ENCODE measurements at regions not wholly inside any gene's neighbourhood (a gene's known extent, or its start where the extent isn't known, plus 50 kb on each side); places are given as distances from the start of the nearest gene placed in this dataset.

- dilution Hi-C loops (cut with MboI; ENCODE audit: extremely low pct_ligation_motif_present, low sequenced_read_pairs), result no loop called here
- Histone ChIP-seq H3K9ac (ENCODE audit: control insufficient read depth, extremely low read depth, insufficient read depth, low read length) (no peak overlapping the region), H4K20me1 (ENCODE audit: control insufficient read depth, extremely low read depth, insufficient read depth, low read length) (no peaks in the 10 kb centered on the region), H3K79me2 (ENCODE audit: control insufficient read depth, insufficient read depth, low read length) (no peaks in the 10 kb centered on the region), H3K4me2 (ENCODE audit: control insufficient read depth, extremely low read depth, insufficient read depth, low read depth, low read length) (no peak overlapping the region), H3K9me3 (ENCODE audit: control insufficient read depth, low read depth, low read length) (no peaks in the 10 kb centered on the region), H3K27ac (ENCODE audit: control insufficient read depth, insufficient read depth, low read length) (no peak overlapping the region), H3K36me3 (ENCODE audit: control insufficient read depth in 2 of 2, extremely low read depth in 1 of 2, insufficient read depth in 2 of 2, low read length in 2 of 2) (no peaks in the 10 kb centered on the region), H2AFZ (ENCODE audit: control insufficient read depth, low read length) (no peak overlapping the region), H3K9me1 (ENCODE audit: control insufficient read depth, extremely low read depth, insufficient read depth, low read length) (no peaks in the 10 kb centered on the region), H3K4me3 (ENCODE audit: control insufficient read depth in 2 of 3, extremely low read depth in 1 of 3, insufficient read depth in 2 of 3, low read depth in 1 of 3, low read length in 3 of 3) (no peak overlapping the region), H3K4me1 (ENCODE audit: control insufficient read depth, extremely low read depth, insufficient read depth, low read length) (no peaks in the 10 kb centered on the region), H3K27me3 (ENCODE audit: control insufficient read depth, extremely low read depth, insufficient read depth, low read length) (no peaks in the 10 kb centered on the region)
- FAIRE-seq (no peak), DNase-seq (ENCODE audit: low read depth, low spot score) (no peak)
- no peak for TF ChIP-seq CTCF (optimal IDR thresholded peaks at IDR 0.05 in 1 of 3, IDR thresholded peaks at IDR 0.05 in 1 of 3, conservative IDR thresholded peaks at IDR 0.05 in 1 of 3; ENCODE audit: extremely low read depth in 1 of 3, insufficient read depth in 2 of 3, low read length in 3 of 3)
- TF ChIP-seq EZH2 (IDR thresholded peaks at IDR 0.05; ENCODE audit: low read length), result no peak
These were observed 511.5 kb upstream of the PTBP2 start for GRCh38 chr1:96210054-96210453.

DNA sequence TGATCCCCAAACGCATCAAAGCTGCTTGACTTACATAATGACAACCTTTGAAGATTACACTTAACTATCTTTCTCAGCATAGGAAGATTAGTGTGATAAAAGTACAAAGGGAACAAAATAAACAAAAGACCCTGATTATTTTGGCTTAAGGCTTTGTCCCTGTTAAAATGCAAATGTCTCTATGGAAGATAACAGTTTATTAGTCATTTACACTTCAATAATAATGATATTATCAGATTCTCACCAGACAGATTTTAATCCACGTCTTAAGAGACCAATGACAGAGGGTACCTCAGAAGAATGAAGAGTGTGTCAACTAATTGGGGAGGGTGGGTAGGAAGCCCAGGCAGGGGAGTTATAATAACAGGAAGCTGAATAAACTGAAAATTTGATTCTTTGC, 510.4 kb upstream of the PTBP2 start:
- no peaks in the 10 kb centered on the region for H3K9me3 ChIP-seq (ENCODE audit: control insufficient read depth, low read depth, low read length)
- no peak overlapping the region for H3K27ac ChIP-seq (ENCODE audit: control insufficient read depth, insufficient read depth, low read length)
- FAIRE-seq (no peak), DNase-seq (ENCODE audit: low read depth, low spot score) (no peak)
- no peak overlapping the region for H3K9ac ChIP-seq (ENCODE audit: control insufficient read depth, extremely low read depth, insufficient read depth, low read length)
- H3K9me1 ChIP-seq (ENCODE audit: control insufficient read depth, extremely low read depth, insufficient read depth, low read length), result no peaks in the 10 kb centered on the region
- H3K27me3 ChIP-seq (ENCODE audit: control insufficient read depth, extremely low read depth, insufficient read depth, low read length), result no peaks in the 10 kb centered on the region
- no peaks in the 10 kb centered on the region for H3K79me2 ChIP-seq (ENCODE audit: control insufficient read depth, insufficient read depth, low read length)
- TF ChIP-seq CTCF (optimal IDR thresholded peaks at IDR 0.05 in 1 of 3, IDR thresholded peaks at IDR 0.05 in 1 of 3, conservative IDR thresholded peaks at IDR 0.05 in 1 of 3; ENCODE audit: extremely low read depth in 1 of 3, insufficient read depth in 2 of 3, low read length in 3 of 3) (no peak), EZH2 (IDR thresholded peaks at IDR 0.05; ENCODE audit: low read length) (no peak)
- no peak overlapping the region for H3K4me3 ChIP-seq (ENCODE audit: control insufficient read depth in 2 of 3, extremely low read depth in 1 of 3, insufficient read depth in 2 of 3, low read depth in 1 of 3, low read length in 3 of 3)
- no peaks in the 10 kb centered on the region for H3K36me3 ChIP-seq (ENCODE audit: control insufficient read depth in 2 of 2, extremely low read depth in 1 of 2, insufficient read depth in 2 of 2, low read length in 2 of 2)
- no peak overlapping the region for H3K4me2 ChIP-seq (ENCODE audit: control insufficient read depth, extremely low read depth, insufficient read depth, low read depth, low read length)
- dilution Hi-C loops (cut with MboI; ENCODE audit: extremely low pct_ligation_motif_present, low sequenced_read_pairs), result no loop called here
- no peak overlapping the region for H2AFZ ChIP-seq (ENCODE audit: control insufficient read depth, low read length)
- no peaks in the 10 kb centered on the region for H3K4me1 ChIP-seq (ENCODE audit: control insufficient read depth, extremely low read depth, insufficient read depth, low read length)
- H4K20me1 ChIP-seq (ENCODE audit: control insufficient read depth, extremely low read depth, insufficient read depth, low read length), result no peaks in the 10 kb centered on the region

Measured in keratinocyte (primary cell).